ENCODE measurements at regions not wholly inside any gene's neighbourhood (a gene's known extent, or its start where the extent isn't known, plus 50 kb on each side); places are given as distances from the start of the nearest gene placed in this dataset.

DNA sequence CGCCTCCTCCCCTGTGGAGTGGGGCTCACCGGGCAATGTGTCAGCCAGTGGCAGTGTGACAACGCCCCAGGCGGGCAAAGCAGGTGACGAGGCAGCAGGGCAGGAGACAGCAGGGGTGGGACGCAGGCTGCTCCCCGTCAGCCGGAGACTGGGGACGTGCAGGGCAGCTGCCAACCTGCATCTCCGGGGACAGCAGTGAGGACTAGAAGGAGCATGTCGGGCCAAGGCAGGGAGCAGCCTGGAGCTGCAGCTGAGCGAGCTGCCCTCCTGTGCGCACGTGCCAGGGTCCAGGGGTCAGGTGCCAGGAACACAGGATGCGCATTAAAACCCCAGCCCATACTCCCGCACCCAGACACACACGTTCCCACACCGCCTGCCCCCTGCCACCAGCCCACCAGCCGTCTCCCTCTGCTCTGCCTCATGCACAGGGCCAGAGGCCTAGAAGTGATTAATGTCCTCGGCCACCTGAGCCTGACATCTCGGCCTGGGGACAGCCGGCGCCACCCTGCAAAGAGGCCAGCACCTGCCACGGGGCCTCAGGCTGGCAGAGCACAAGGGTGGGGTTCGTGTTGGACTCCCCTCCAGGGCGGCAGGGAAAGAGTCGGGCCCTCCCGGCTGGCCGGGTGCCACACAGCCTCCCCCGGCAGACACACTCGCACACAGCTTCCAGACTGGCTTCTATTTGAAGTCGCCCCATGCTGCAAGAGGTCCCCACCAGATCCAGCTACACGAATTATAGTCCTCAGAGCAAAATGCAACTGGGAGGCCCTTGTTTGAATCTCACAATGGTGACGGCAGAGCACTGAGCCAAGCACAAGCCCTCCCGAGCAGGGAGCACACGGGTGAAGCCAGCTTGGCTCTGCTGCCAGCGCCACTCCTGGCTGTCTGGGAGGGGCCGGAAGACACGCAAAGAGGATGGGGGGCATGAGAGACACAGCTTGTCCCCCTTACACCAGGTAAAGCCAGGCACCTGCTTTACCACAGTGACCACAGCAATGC lies 90.4 kb downstream of the RBFOX3 start:
- no peak for DNase-seq
- Histone ChIP-seq H3K4me2 (no peak overlapping the region), H3K4me3 (no peak overlapping the region), H3K4me1 (replicated peaks; ENCODE audit: insufficient read depth) (no peaks in the 10 kb centered on the region), H3K36me3 (ENCODE audit: low read depth) (no peaks in the 10 kb centered on the region), H3K27ac (no peak overlapping the region), H3K9me2 (ENCODE audit: insufficient read depth) (no peaks in the 10 kb centered on the region), H3F3A (ENCODE audit: insufficient read depth, low read depth) (no peaks in the 10 kb centered on the region), H3K27me3 (ENCODE audit: insufficient read depth, low read depth) (peaks cover 100% of the 10 kb centered on the region), H3K9me3 (ENCODE audit: insufficient read depth, low read depth) (no peaks in the 10 kb centered on the region), H2AFZ (no peak overlapping the region), H3K79me2 (ENCODE audit: low read depth) (no peaks in the 10 kb centered on the region), H4K20me1 (ENCODE audit: insufficient read depth) (no peaks in the 10 kb centered on the region)
- TF ChIP-seq EZH2 (IDR thresholded peaks at IDR 0.05; ENCODE audit: low read depth) = no peak
- TF ChIP-seq, protein P1, sequence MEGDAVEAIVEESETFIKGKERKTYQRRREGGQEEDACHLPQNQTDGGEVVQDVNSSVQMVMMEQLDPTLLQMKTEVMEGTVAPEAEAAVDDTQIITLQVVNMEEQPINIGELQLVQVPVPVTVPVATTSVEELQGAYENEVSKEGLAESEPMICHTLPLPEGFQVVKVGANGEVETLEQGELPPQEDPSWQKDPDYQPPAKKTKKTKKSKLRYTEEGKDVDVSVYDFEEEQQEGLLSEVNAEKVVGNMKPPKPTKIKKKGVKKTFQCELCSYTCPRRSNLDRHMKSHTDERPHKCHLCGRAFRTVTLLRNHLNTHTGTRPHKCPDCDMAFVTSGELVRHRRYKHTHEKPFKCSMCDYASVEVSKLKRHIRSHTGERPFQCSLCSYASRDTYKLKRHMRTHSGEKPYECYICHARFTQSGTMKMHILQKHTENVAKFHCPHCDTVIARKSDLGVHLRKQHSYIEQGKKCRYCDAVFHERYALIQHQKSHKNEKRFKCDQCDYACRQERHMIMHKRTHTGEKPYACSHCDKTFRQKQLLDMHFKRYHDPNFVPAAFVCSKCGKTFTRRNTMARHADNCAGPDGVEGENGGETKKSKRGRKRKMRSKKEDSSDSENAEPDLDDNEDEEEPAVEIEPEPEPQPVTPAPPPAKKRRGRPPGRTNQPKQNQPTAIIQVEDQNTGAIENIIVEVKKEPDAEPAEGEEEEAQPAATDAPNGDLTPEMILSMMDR (conservative IDR thresholded peaks at IDR 0.05) = no peak
- ChIA-PET POLR2A (ENCODE audit: unreplicated experiment) (no interaction called here), CTCF (no interaction called here)
- intact Hi-C loops (cut with micrococcal nuclease; ENCODE audit: unreplicated experiment) = no loop called here
- no TSS peak for BruUV-seq (replicated peaks)

DNA sequence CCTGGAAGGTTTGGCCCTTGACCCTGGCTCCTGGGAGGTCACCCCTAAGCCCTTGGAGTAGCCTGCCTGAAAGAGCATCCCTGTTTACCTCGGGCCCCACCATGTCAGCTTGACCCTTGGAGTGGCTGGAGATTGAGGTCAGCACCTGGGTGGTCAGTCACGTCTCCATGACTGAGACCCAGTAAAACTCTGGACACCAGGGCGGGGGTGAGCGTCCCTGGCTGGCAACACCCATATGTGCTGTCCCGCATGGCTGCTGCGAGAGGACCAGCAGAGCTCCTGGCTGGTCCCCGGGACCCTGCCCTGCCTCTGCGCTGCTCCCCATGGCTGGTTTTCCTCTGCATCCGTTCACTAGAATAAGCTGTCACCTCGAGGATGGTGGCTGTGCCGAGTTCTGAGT lies 91.2 kb downstream of the RBFOX3 start:
- ChIA-PET POLR2A (ENCODE audit: unreplicated experiment) (no interaction called here), CTCF (no interaction called here)
- TF ChIP-seq, protein P1 (conservative IDR thresholded peaks at IDR 0.05) = no peak
- no peak for TF ChIP-seq EZH2 (IDR thresholded peaks at IDR 0.05; ENCODE audit: low read depth)
- Histone ChIP-seq H2AFZ (no peak overlapping the region), H3F3A (ENCODE audit: insufficient read depth, low read depth) (no peaks in the 10 kb centered on the region), H3K79me2 (ENCODE audit: low read depth) (no peaks in the 10 kb centered on the region), H4K20me1 (ENCODE audit: insufficient read depth) (no peaks in the 10 kb centered on the region), H3K4me2 (no peak overlapping the region), H3K4me1 (replicated peaks; ENCODE audit: insufficient read depth) (no peaks in the 10 kb centered on the region), H3K9me3 (ENCODE audit: insufficient read depth, low read depth) (no peaks in the 10 kb centered on the region), H3K9me2 (ENCODE audit: insufficient read depth) (no peaks in the 10 kb centered on the region), H3K4me3 (no peak overlapping the region), H3K27me3 (ENCODE audit: insufficient read depth, low read depth) (peaks cover 98% of the 10 kb centered on the region), H3K36me3 (ENCODE audit: low read depth) (no peaks in the 10 kb centered on the region), H3K27ac (no peak overlapping the region)
- DNase-seq = no peak
- BruUV-seq (replicated peaks) = no TSS peak
- intact Hi-C loops (cut with micrococcal nuclease; ENCODE audit: unreplicated experiment) = no loop called here

DNA sequence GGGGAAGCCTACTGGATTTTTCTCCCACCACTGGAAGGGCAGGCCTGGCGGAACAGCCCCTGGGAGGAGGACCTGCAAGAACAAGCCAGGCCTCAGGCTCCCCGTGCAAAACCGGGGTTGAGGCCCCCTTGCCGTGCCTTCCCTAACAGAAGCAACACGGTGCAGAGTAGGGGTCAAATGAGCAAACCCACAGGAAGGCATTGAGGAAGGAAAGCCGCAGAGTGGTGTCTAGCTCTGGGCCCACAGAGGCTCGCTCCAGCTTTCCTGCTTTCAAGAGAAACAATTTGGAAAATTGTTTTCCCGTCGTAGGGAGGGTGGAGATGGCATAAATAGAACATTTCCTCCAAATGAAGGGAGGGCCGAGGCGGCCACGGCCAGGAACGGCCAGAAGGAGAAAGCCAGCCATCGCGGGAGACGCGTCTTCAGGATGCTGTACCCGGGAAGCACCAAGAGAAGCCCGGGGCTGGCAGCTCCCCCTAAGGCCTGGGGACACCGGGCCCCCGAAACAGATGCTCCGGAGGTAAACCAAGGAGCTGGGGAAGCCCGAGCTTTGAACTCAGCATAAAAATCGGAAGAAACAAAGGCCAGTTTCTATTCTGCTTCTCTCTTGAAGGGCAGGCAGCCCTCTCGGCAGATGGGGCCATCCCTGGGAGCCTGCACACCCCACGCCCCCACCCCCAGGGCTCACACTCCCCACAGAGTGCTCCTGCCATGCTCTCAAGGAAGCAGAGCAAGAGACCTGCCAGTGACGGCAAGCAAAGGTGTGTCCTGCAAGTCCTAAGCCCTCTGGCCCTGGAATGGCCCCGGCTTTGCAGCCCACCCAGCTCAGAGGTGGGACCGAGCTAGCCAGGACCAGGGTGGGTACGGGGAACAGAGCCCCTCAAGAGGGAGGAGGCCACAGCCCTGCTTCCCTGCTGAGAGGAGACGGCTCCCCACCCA lies 92.0 kb downstream of the RBFOX3 start:
- no TSS peak for BruUV-seq (replicated peaks)
- Histone ChIP-seq H3K79me2 (ENCODE audit: low read depth) (no peaks in the 10 kb centered on the region), H3K27me3 (ENCODE audit: insufficient read depth, low read depth) (peaks cover 97% of the 10 kb centered on the region), H3K9me3 (ENCODE audit: insufficient read depth, low read depth) (no peaks in the 10 kb centered on the region), H4K20me1 (ENCODE audit: insufficient read depth) (no peaks in the 10 kb centered on the region), H3K9me2 (ENCODE audit: insufficient read depth) (no peaks in the 10 kb centered on the region), H3K4me1 (replicated peaks; ENCODE audit: insufficient read depth) (no peaks in the 10 kb centered on the region), H3K27ac (no peak overlapping the region), H3F3A (ENCODE audit: insufficient read depth, low read depth) (no peaks in the 10 kb centered on the region), H3K4me2 (no peak overlapping the region), H2AFZ (no peak overlapping the region), H3K36me3 (ENCODE audit: low read depth) (no peaks in the 10 kb centered on the region), H3K4me3 (no peak overlapping the region)
- ChIA-PET CTCF (no interaction called here), POLR2A (ENCODE audit: unreplicated experiment) (no interaction called here)
- TF ChIP-seq, protein P1 (conservative IDR thresholded peaks at IDR 0.05) = no peak
- TF ChIP-seq EZH2 (IDR thresholded peaks at IDR 0.05; ENCODE audit: low read depth) = no peak
- DNase-seq = no peak
- intact Hi-C loops (cut with micrococcal nuclease; ENCODE audit: unreplicated experiment) = no loop called here
